ENCODE measurements at regions not wholly inside any gene's neighbourhood (a gene's known extent, or its start where the extent isn't known, plus 50 kb on each side); places are given as distances from the start of the nearest gene placed in this dataset.
"Not testable (repeated sequence)": the region's sequence is repeated elsewhere in the genome, so short reads cannot be mapped to it uniquely, and the experiment has no call there.

GRCh38 chr16:65570261-65570660 lies 448.4 kb upstream of the CDH11 start:
- Histone ChIP-seq H3K4me2 (no peak overlapping the region), H3K36me3 (replicated peaks; ENCODE audit: insufficient read depth, low read depth) (no peaks in the 10 kb centered on the region), H3K9me2 (replicated peaks; ENCODE audit: insufficient read depth) (no peaks in the 10 kb centered on the region), H3K79me2 (no peaks in the 10 kb centered on the region), H4K20me1 (ENCODE audit: insufficient read depth, poor library complexity, severe bottlenecking) (no peaks in the 10 kb centered on the region), H3K4me1 (ENCODE audit: insufficient read depth) (no peaks in the 10 kb centered on the region), H3K9me3 (ENCODE audit: low read depth) (no peaks in the 10 kb centered on the region), H2AFZ (no peak overlapping the region), H3K27me3 (no peaks in the 10 kb centered on the region), H3K4me3 (no peak overlapping the region), H3K27ac (no peak overlapping the region)
- DNase-seq (ENCODE audit: low spot score), result no peak
- WGBS (ENCODE audit: low lambda C conversion rate, missing lambda C conversion rate), result 91% methylated on average over 1 of the region's 1 CpG
- TF ChIP-seq EZH2phosphoT487 (IDR thresholded peaks at IDR 0.05; ENCODE audit: low read depth, severe bottlenecking, unreplicated experiment), result no peak
- TF ChIP-seq CTCF (IDR thresholded peaks at IDR 0.05; ENCODE audit: poor library complexity), result no peak
- TF ChIP-seq EZH2 (IDR thresholded peaks at IDR 0.05; ENCODE audit: borderline replicate concordance), result no peak

- Histone ChIP-seq H3K4me2 (no peak overlapping the region), H3K27ac (no peak overlapping the region), H3K9me2 (replicated peaks; ENCODE audit: insufficient read depth) (no peaks in the 10 kb centered on the region), H2AFZ (no peak overlapping the region), H4K20me1 (ENCODE audit: insufficient read depth, poor library complexity, severe bottlenecking) (no peaks in the 10 kb centered on the region), H3K36me3 (replicated peaks; ENCODE audit: insufficient read depth, low read depth) (no peaks in the 10 kb centered on the region), H3K27me3 (no peaks in the 10 kb centered on the region), H3K4me3 (no peak overlapping the region), H3K79me2 (no peaks in the 10 kb centered on the region), H3K4me1 (ENCODE audit: insufficient read depth) (no peaks in the 10 kb centered on the region), H3K9me3 (ENCODE audit: low read depth) (no peaks in the 10 kb centered on the region)
- DNase-seq (ENCODE audit: low spot score), result no peak
- TF ChIP-seq EZH2 (IDR thresholded peaks at IDR 0.05; ENCODE audit: borderline replicate concordance) (no peak), CTCF (IDR thresholded peaks at IDR 0.05; ENCODE audit: poor library complexity) (no peak), EZH2phosphoT487 (IDR thresholded peaks at IDR 0.05; ENCODE audit: low read depth, severe bottlenecking, unreplicated experiment) (no peak)
- 68% methylated on average over 3 of the region's 3 CpGs for WGBS (ENCODE audit: low lambda C conversion rate, missing lambda C conversion rate)
Measured at GRCh38 chr16:65559846-65560245, 438.0 kb upstream of the CDH11 start.

DNA sequence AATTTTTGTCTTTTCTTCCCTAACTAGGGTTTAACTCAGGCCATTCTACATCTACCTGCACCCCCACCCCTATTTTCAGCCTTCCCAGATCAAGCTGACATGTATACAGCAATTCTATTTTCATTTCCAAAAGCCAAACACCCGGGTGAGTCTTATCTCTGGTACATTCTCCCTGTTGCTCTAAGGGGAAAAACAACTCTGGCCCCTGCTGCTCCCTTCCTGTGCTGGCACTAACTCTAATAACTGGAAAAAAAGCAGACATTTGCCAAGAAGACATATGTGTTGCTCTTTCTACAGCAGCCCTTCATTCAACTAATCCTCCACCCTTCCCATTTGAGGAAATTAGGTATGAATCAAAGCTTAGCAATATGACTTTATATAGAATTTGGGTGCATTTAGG lies 427.8 kb upstream of the CDH11 start:
- H3K4me2 ChIP-seq; H3K9me2 ChIP-seq (replicated peaks; ENCODE audit: insufficient read depth); H3K27me3 ChIP-seq; DNase-seq (ENCODE audit: low spot score); H4K20me1 ChIP-seq (ENCODE audit: insufficient read depth, poor library complexity, severe bottlenecking); H3K9me3 ChIP-seq (ENCODE audit: low read depth); H3K4me3 ChIP-seq; H3K36me3 ChIP-seq (replicated peaks; ENCODE audit: insufficient read depth, low read depth); H3K79me2 ChIP-seq; H2AFZ ChIP-seq: not testable (repeated sequence)
- peaks cover 36% of the 10 kb centered on the region for H3K4me1 ChIP-seq (ENCODE audit: insufficient read depth)
- peak overlapping the region; percentile 92 for H3K27ac ChIP-seq
- WGBS (ENCODE audit: low lambda C conversion rate, missing lambda C conversion rate), result 21% methylated on average over 1 of the region's 1 CpG

DNA sequence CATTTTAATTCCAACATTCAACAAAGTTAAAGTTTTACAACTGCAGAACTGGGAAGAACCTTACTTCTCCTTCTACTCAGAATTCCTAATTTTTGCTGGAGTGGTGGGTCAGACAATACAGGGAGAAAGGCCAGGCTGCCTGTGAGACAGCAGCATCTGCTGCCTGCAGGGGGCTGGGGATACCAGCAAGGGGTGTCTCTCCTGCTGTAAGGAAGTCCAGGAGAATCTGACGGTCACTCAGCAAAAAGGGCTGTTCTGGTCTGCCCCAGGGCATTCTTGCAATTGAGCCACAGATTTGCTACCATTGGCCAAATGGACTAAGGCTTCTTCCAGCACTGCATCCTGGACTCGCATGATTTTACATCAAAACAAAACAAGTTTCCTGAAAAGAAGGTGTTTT lies 426.6 kb upstream of the CDH11 start:
- no peak for DNase-seq (ENCODE audit: low spot score)
- no peaks in the 10 kb centered on the region for H3K27me3 ChIP-seq
- no peaks in the 10 kb centered on the region for H4K20me1 ChIP-seq (ENCODE audit: insufficient read depth, poor library complexity, severe bottlenecking)
- H3K4me3 ChIP-seq, result no peak overlapping the region
- no peaks in the 10 kb centered on the region for H3K9me2 ChIP-seq (replicated peaks; ENCODE audit: insufficient read depth)
- no peaks in the 10 kb centered on the region for H3K79me2 ChIP-seq
- H3K27ac ChIP-seq, result peak overlapping the region; percentile 92
- no peaks in the 10 kb centered on the region for H3K9me3 ChIP-seq (ENCODE audit: low read depth)
- WGBS (ENCODE audit: low lambda C conversion rate, missing lambda C conversion rate), result 50% methylated on average over 2 of the region's 2 CpGs
- peak overlapping the region; percentile 58 for H3K4me2 ChIP-seq
- TF ChIP-seq CTCF (IDR thresholded peaks at IDR 0.05; ENCODE audit: poor library complexity) (peak; percentile 9), EZH2phosphoT487 (IDR thresholded peaks at IDR 0.05; ENCODE audit: low read depth, severe bottlenecking, unreplicated experiment) (no peak), EZH2 (IDR thresholded peaks at IDR 0.05; ENCODE audit: borderline replicate concordance) (no peak)
- H3K4me1 ChIP-seq (ENCODE audit: insufficient read depth), result peaks cover 36% of the 10 kb centered on the region
- no peaks in the 10 kb centered on the region for H3K36me3 ChIP-seq (replicated peaks; ENCODE audit: insufficient read depth, low read depth)
- no peak overlapping the region for H2AFZ ChIP-seq
